PFSK-1 (cell line): ENCODE measurements at regions not wholly inside any gene's neighbourhood (a gene's known extent, or its start where the extent isn't known, plus 50 kb on each side); places are given as distances from the start of the nearest gene placed in this dataset.
A peak's percentile ranks its signal among the peaks of the same experiment; 100 is the strongest.

Experiments
- FOXP2 ChIP-seq: optimal IDR thresholded peaks from 2 replicates; pipeline ENCODE3; 2011; ENCODE audit warnings: borderline replicate concordance, control low read depth, inconsistent platforms; ENCODE audit not compliant: insufficient read depth; ENCODE audit errors: extremely low read length, extremely low read depth
- POLR2AphosphoS5 ChIP-seq: IDR thresholded peaks from 2 replicates; pipeline ENCODE4 v1.6.1; 2012; ENCODE audit warnings: low read depth, mild to moderate bottlenecking, control low read depth, low read length, moderate library complexity
- REST ChIP-seq, 2 experiments: IDR thresholded peaks; 2 replicates each; pipeline versions ENCODE4 v1.6.1 to v1.8.0; 2011 to 2012; ENCODE audit warnings: low read depth in 2 of 2, low read length in 2 of 2, control low read depth in 1 of 2, inconsistent platforms in 1 of 2, mild to moderate bottlenecking in 1 of 2, moderate library complexity in 1 of 2; ENCODE audit not compliant: insufficient read depth in 1 of 2
- SIN3A ChIP-seq: IDR thresholded peaks from 2 replicates; pipeline ENCODE4 v1.6.1; 2012; ENCODE audit warnings: mild to moderate bottlenecking, low read length, moderate library complexity, borderline replicate concordance; ENCODE audit not compliant: insufficient read depth
- TAF1 ChIP-seq: IDR thresholded peaks from 2 replicates; pipeline ENCODE4 v1.6.1; 2012; ENCODE audit warnings: low read length, control low read depth, borderline replicate concordance; ENCODE audit not compliant: insufficient read depth

- peak; percentile 57 for TF ChIP-seq FOXP2
- TF ChIP-seq POLR2AphosphoS5, result no peak
- TF ChIP-seq SIN3A, result peak; percentile 56; the same call in 1 of the 2 replicates
- TF ChIP-seq REST (IDR thresholded peaks at IDR 0.05; ENCODE audit: insufficient read depth in 1 of 2, low read depth in 2 of 2, low read length in 2 of 2), result no peak
- TF ChIP-seq TAF1, result no peak
Observed at GRCh38 chr7:17130281-17131059, 168.0 kb upstream of the AHR start.

DNA sequence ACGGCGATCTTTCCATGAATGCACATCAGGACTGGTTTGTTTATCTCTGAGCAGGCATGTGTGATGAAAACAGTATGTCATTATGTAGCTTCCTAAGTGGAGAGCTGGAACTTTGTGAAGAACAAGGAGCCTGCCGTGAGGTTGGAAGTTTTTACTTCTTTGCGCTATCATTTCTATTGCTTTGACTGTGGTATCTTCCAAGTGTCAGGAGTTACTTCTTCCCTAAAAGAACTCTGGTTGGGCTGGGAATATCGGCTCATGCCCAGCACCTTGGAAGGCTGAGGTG lies 167.4 kb upstream of the AHR start:
- TF ChIP-seq REST (IDR thresholded peaks at IDR 0.05; ENCODE audit: insufficient read depth in 1 of 2, low read depth in 2 of 2, low read length in 2 of 2) (no peak), TAF1 (no peak), POLR2AphosphoS5 (no peak), SIN3A (no peak), FOXP2 (no peak)

GRCh38 chr7:17131983-17132655 lies 166.3 kb upstream of the AHR start:
- no peak for TF ChIP-seq REST (IDR thresholded peaks at IDR 0.05; ENCODE audit: insufficient read depth in 1 of 2, low read depth in 2 of 2, low read length in 2 of 2)
- no peak for TF ChIP-seq TAF1
- no peak for TF ChIP-seq FOXP2
- TF ChIP-seq POLR2AphosphoS5, result no peak
- no peak for TF ChIP-seq SIN3A

DNA sequence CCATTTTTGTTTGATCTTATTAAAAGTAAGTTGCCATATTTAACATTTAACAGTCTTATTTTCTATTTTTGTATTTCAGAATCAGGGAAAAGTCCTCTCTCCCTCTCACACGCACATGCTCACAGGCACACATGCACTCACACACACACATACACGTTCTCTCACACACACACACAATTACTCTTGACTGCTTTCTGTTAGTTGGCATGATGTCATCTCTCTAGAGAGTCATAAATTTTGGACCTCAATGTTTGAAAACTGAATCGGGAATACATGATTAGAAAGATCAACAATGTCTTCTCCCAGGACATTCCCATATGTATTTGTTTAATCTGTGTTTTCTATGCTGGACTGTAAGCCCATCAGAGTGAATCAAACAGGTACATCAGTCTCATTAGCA lies 165.7 kb upstream of the AHR start:
- TF ChIP-seq REST (IDR thresholded peaks at IDR 0.05; ENCODE audit: insufficient read depth in 1 of 2, low read depth in 2 of 2, low read length in 2 of 2), result no peak

- TF ChIP-seq TAF1 (no peak), REST (IDR thresholded peaks at IDR 0.05; ENCODE audit: insufficient read depth in 1 of 2, low read depth in 2 of 2, low read length in 2 of 2) (no peak), FOXP2 (no peak)
Observed at GRCh38 chr7:17133977-17134376, 164.5 kb upstream of the AHR start.
